ENCODE measurements at regions not wholly inside any gene's neighbourhood (a gene's known extent, or its start where the extent isn't known, plus 50 kb on each side); places are given as distances from the start of the nearest gene placed in this dataset.

- DNase-seq = no peak
Measured at GRCh38 chr9:85427772-85428171, 314.0 kb downstream of the AGTPBP1 start.

- peak; percentile 33 for DNase-seq
Measured at GRCh38 chr9:85425153-85425611, 316.6 kb downstream of the AGTPBP1 start.

- DNase-seq = no peak
Measured at GRCh38 chr9:85423422-85423821, 318.3 kb downstream of the AGTPBP1 start.

- DNase-seq = no peak
Measured at GRCh38 chr9:85421641-85422040, 320.1 kb downstream of the AGTPBP1 start.

GRCh38 chr9:85420750-85421149 is 321.0 kb downstream of the AGTPBP1 start:
- DNase-seq = no peak

- no peak for DNase-seq
Measured at GRCh38 chr9:85417674-85418073, 324.1 kb downstream of the AGTPBP1 start.

GRCh38 chr9:85416715-85417114 is 325.0 kb downstream of the AGTPBP1 start:
- DNase-seq = no peak

- DNase-seq = no peak
Measured at GRCh38 chr9:85414390-85414789, 327.4 kb downstream of the AGTPBP1 start.

GRCh38 chr9:85408494-85408893 is 333.3 kb downstream of the AGTPBP1 start:
- peak; percentile 4 for DNase-seq

- no peak for DNase-seq
Measured at GRCh38 chr9:85405566-85405950, 336.2 kb downstream of the AGTPBP1 start.

GRCh38 chr9:85404911-85405565 is 336.7 kb downstream of the AGTPBP1 start:
- DNase-seq = no peak

- no peak for DNase-seq
Measured at GRCh38 chr9:85402551-85402950, 339.2 kb downstream of the AGTPBP1 start.

GRCh38 chr9:85401998-85402397 is 339.8 kb downstream of the AGTPBP1 start:
- no peak for DNase-seq

- no peak for DNase-seq
Measured at GRCh38 chr9:85397005-85397404, 344.7 kb downstream of the AGTPBP1 start.

GRCh38 chr9:85392260-85392659 is 349.5 kb downstream of the AGTPBP1 start:
- no peak for DNase-seq

- DNase-seq = no peak
Measured at GRCh38 chr9:85377731-85378289, 363.9 kb downstream of the AGTPBP1 start.

GRCh38 chr9:85368781-85369180 is 373.0 kb downstream of the AGTPBP1 start:
- no peak for DNase-seq

- DNase-seq = no peak
Measured at GRCh38 chr9:85359161-85359560, 382.6 kb downstream of the AGTPBP1 start.

- no peak for DNase-seq
Measured at GRCh38 chr9:85349046-85349445, 392.7 kb downstream of the AGTPBP1 start.

GRCh38 chr9:85347541-85347940 is 394.2 kb downstream of the AGTPBP1 start:
- no peak for DNase-seq

- no peak for DNase-seq
Measured at GRCh38 chr9:85344901-85345300, 396.9 kb downstream of the AGTPBP1 start.

- DNase-seq = no peak
Measured at GRCh38 chr9:85339338-85339737, 402.4 kb downstream of the AGTPBP1 start.

- DNase-seq = no peak
Measured at GRCh38 chr9:85334228-85334627, 407.5 kb downstream of the AGTPBP1 start.

- DNase-seq = no peak
Measured at GRCh38 chr9:85332487-85332886, 409.3 kb downstream of the AGTPBP1 start.

GRCh38 chr9:85331626-85332025 is 410.1 kb downstream of the AGTPBP1 start:
- DNase-seq = no peak
